Adrenal gland (tissue), 9 donors: ENCODE measurements at regions not wholly inside any gene's neighbourhood (a gene's known extent, or its start where the extent isn't known, plus 50 kb on each side); places are given as distances from the start of the nearest gene placed in this dataset.

Source experiments
- DNase-seq, 7 donors: peaks; one replicate each; pipeline ENCODE4 v3.0.0-alpha.2; 2019 to 2020
- H3K27ac ChIP-seq, 5 donors: fragments of 200-600 bp; sonication (generic) in 4 of 5; 1 replicate in 3 of 5; 2 replicates in 2 of 5; pipeline versions ENCODE4 v1.5.1 to v1.8.0; 2016 to 2020; ENCODE audit warnings: mild to moderate bottlenecking in 1 of 5
- H3K27me3 ChIP-seq: fragments of 200-600 bp; 2 replicates; pipeline ENCODE4 v1.8.0; 2021
- H3K36me3 ChIP-seq, 2 donors: fragments of 200-600 bp; replicated peaks in 1 of 2; 1 replicate in 1 of 2; 2 replicates in 1 of 2; pipeline versions ENCODE4 v1.5.1 to v1.8.0; 2018 to 2022
- H3K4me1 ChIP-seq, 2 donors: fragments of 200-600 bp; replicated peaks in 1 of 2; 1 replicate in 1 of 2; 2 replicates in 1 of 2; pipeline versions ENCODE4 v1.5.1 to v1.8.0; 2018 to 2021
- H3K4me3 ChIP-seq, 4 donors: fragments of 200-600 bp; sonication (generic) in 3 of 4; one replicate each; pipeline ENCODE4 v1.5.1; 2016 to 2018
- H3K9me3 ChIP-seq, 3 donors: fragments of 200-600 bp; sonication (generic) in 1 of 3; replicated peaks in 1 of 3; 1 replicate in 2 of 3; 2 replicates in 1 of 3; pipeline versions ENCODE4 v1.5.1 to v1.8.0; 2016 to 2021
- CTCF ChIP-seq, 6 experiments: fragments of 450-650 bp in 4 of 6; fragments of 200-600 bp in 2 of 6; sonication (generic) in 1 of 6; IDR thresholded peaks; 1 replicate in 5 of 6; 2 replicates in 1 of 6; pipeline versions ENCODE4 v1.5.1 to v1.8.0; 2016 to 2021; ENCODE audit warnings: antibody characterized with exemption in 6 of 6, mild to moderate bottlenecking in 2 of 6, moderate library complexity in 1 of 6
- POLR2A ChIP-seq, 2 donors: fragments of 450-650 bp; IDR thresholded peaks; one replicate each; pipeline ENCODE4 v1.6.1; 2017; ENCODE audit warnings: antibody characterized with exemption in 2 of 2, mild to moderate bottlenecking in 2 of 2, moderate library complexity in 1 of 2
- WGBS, 4 donors: extraction: QIAGEN DNeasy Blood & Tissue Kit in 2 of 4; methylation state at CpG; one replicate each; pipeline versions ENCODE4 v1.1.5 to v1.1.7; 2013 to 2017; 5-methylcytosine and 5-hydroxymethylcytosine counted together
- intact Hi-C, 2 donors: fragments of 100-400 bp; cut with DNase I; formaldehyde crosslinking; loops; one replicate each; pipeline versions ENCODE4 v1.14.1 to v1.15.0; 2022 to 2023
- donor health status: healthy with polysubstance abuse.
- donor health status: Bipolar disorder and iron deficiency.
- donor health status: DM: yes; HTN: yes; CAD: no.
- donor health status: DM: no; HTN: no; CAD: no.
- donor health status: DM: no; HTN: no; CAD: no.

GRCh38 chr10:114881417-114881816, 56.6 kb upstream of the TRUB1 start:
- intact Hi-C loops: no loop called here
- 69 to 87% (median 74%) methylated on average over 3 of the region's 3 CpGs for WGBS, 4 donors
- Histone ChIP-seq H3K4me3 (no peak overlapping the region), H3K36me3 (no peaks in the 10 kb centered on the region), H3K4me1 (peaks cover 7 to 23% of the 10 kb centered on the region in 2 donors), H3K27ac (peak overlapping the region in 2 of 5 donors; percentile 6 to 21), H3K9me3 (no peaks in the 10 kb centered on the region), H3K27me3 (no peaks in the 10 kb centered on the region)
- no peak for TF ChIP-seq CTCF (IDR thresholded peaks at IDR 0.05)
- no peak for TF ChIP-seq POLR2A (IDR thresholded peaks at IDR 0.05)
- no peak for DNase-seq

GRCh38 chr10:114881901-114882300, 56.1 kb upstream of the TRUB1 start:
- H3K27ac ChIP-seq: peak overlapping the region in 3 of 5 donors; percentile 40 to 59 (median 49)
- DNase-seq: peak in 3 of 7 donors; percentile 36 to 53 (median 42)
- TF ChIP-seq POLR2A (IDR thresholded peaks at IDR 0.05): no peak
- TF ChIP-seq CTCF (IDR thresholded peaks at IDR 0.05): no peak

GRCh38 chr10:114885443-114885842, 52.6 kb upstream of the TRUB1 start:
- H3K4me1 ChIP-seq: peaks cover 7 to 17% of the 10 kb centered on the region in 2 donors
- intact Hi-C loops: no loop called here
- no peak overlapping the region for H3K27ac ChIP-seq
- H3K9me3 ChIP-seq: no peaks in the 10 kb centered on the region
- DNase-seq: no peak
- 35 to 54% (median 47%) methylated on average over 2 of the region's 2 CpGs for WGBS, 4 donors
- H3K36me3 ChIP-seq: no peaks in the 10 kb centered on the region
- H3K27me3 ChIP-seq: no peaks in the 10 kb centered on the region
- TF ChIP-seq CTCF (IDR thresholded peaks at IDR 0.05) (no peak), POLR2A (IDR thresholded peaks at IDR 0.05) (no peak)
- no peak overlapping the region for H3K4me3 ChIP-seq

More at GRCh38 chr10:114881901-114882300, 56.1 kb upstream of the TRUB1 start:
- Histone ChIP-seq H3K4me3 (no peak overlapping the region), H3K36me3 (no peaks in the 10 kb centered on the region), H3K27me3 (no peaks in the 10 kb centered on the region), H3K9me3 (no peaks in the 10 kb centered on the region), H3K4me1 (peaks cover 7 to 18% of the 10 kb centered on the region in 2 donors)
- intact Hi-C loops: no loop called here
- 65 to 71% (median 70%) methylated on average over 10 to 12 of the region's 12 CpGs for WGBS, 4 donors
